Endothelial cell (in vitro differentiated cells): ENCODE measurements at regions not wholly inside any gene's neighbourhood (a gene's known extent, or its start where the extent isn't known, plus 50 kb on each side); places are given as distances from the start of the nearest gene placed in this dataset.

Experiments used
- DNase-seq: peaks from one replicate; pipeline ENCODE4 v3.0.0; 2021; ENCODE audit warnings: low spot score
- H3K27ac Mint-ChIP-seq: one replicate; pipeline ENCODE4 v1.8.0; 2021; ENCODE audit warnings: mixed read lengths, inconsistent platforms; ENCODE audit not compliant: unreplicated experiment
- H3K27me3 Mint-ChIP-seq: one replicate; pipeline ENCODE4 v1.8.0; 2021; ENCODE audit warnings: mild to moderate bottlenecking, moderate library complexity, mixed read lengths, inconsistent platforms; ENCODE audit not compliant: unreplicated experiment
- H3K36me3 Mint-ChIP-seq: one replicate; pipeline ENCODE4 v1.8.0; 2021; ENCODE audit warnings: mild to moderate bottlenecking, low read depth, mixed read lengths, inconsistent platforms; ENCODE audit not compliant: unreplicated experiment
- H3K4me1 Mint-ChIP-seq: one replicate; pipeline ENCODE4 v1.8.0; 2021; ENCODE audit warnings: mild to moderate bottlenecking, mixed read lengths, inconsistent platforms; ENCODE audit not compliant: unreplicated experiment
- H3K4me3 Mint-ChIP-seq: one replicate; pipeline ENCODE4 v1.8.0; 2021; ENCODE audit warnings: mild to moderate bottlenecking, mixed read lengths, inconsistent platforms; ENCODE audit not compliant: unreplicated experiment
- H3K9me3 Mint-ChIP-seq: one replicate; pipeline ENCODE4 v1.8.0; 2021; ENCODE audit warnings: mixed read lengths, inconsistent platforms; ENCODE audit not compliant: unreplicated experiment
- CTCF ChIP-seq: fragments of 200-600 bp; sonication (generic); IDR thresholded peaks from one replicate; pipeline ENCODE4 v1.5.0; 2021; ENCODE audit warnings: antibody characterized with exemption; ENCODE audit not compliant: unreplicated experiment

- no peaks in the 10 kb centered on the region for H3K4me1 Mint-ChIP-seq
These were observed 276.1 kb upstream of the LRRC3B start for GRCh38 chr3:26346497-26346896.

GRCh38 chr3:26347150-26347549 is 275.4 kb upstream of the LRRC3B start:
- DNase-seq = no peak
- Mint-ChIP-seq H3K27ac (no peak overlapping the region), H3K27me3 (no peaks in the 10 kb centered on the region), H3K36me3 (no peaks in the 10 kb centered on the region), H3K4me3 (no peak overlapping the region), H3K4me1 (no peaks in the 10 kb centered on the region), H3K9me3 (no peaks in the 10 kb centered on the region)
- TF ChIP-seq CTCF = no peak

More at GRCh38 chr3:26346497-26346896, 276.1 kb upstream of the LRRC3B start:
- TF ChIP-seq CTCF = no peak
- DNase-seq = no peak
- Mint-ChIP-seq H3K4me3 (no peak overlapping the region), H3K36me3 (no peaks in the 10 kb centered on the region), H3K27me3 (no peaks in the 10 kb centered on the region), H3K27ac (no peak overlapping the region), H3K9me3 (no peaks in the 10 kb centered on the region)

- Mint-ChIP-seq H3K27me3 (no peaks in the 10 kb centered on the region), H3K36me3 (no peaks in the 10 kb centered on the region), H3K9me3 (no peaks in the 10 kb centered on the region), H3K27ac (no peak overlapping the region), H3K4me3 (no peak overlapping the region), H3K4me1 (no peaks in the 10 kb centered on the region)
- DNase-seq = no peak
- TF ChIP-seq CTCF = no peak
These were observed 271.7 kb upstream of the LRRC3B start for GRCh38 chr3:26350853-26351252.

GRCh38 chr3:26353097-26353496 is 269.5 kb upstream of the LRRC3B start:
- Mint-ChIP-seq H3K27ac (no peak overlapping the region), H3K27me3 (no peaks in the 10 kb centered on the region), H3K4me3 (no peak overlapping the region), H3K36me3 (no peaks in the 10 kb centered on the region), H3K4me1 (no peaks in the 10 kb centered on the region), H3K9me3 (no peaks in the 10 kb centered on the region)
- DNase-seq = no peak
- TF ChIP-seq CTCF = no peak

- Mint-ChIP-seq H3K4me1 (no peaks in the 10 kb centered on the region), H3K27me3 (no peaks in the 10 kb centered on the region), H3K4me3 (no peak overlapping the region), H3K27ac (no peak overlapping the region), H3K9me3 (no peaks in the 10 kb centered on the region), H3K36me3 (no peaks in the 10 kb centered on the region)
- no peak for DNase-seq
- no peak for TF ChIP-seq CTCF
These were observed 264.2 kb upstream of the LRRC3B start for GRCh38 chr3:26358405-26358804.
